Psoas muscle (tissue), 7 donors: ENCODE measurements at regions not wholly inside any gene's neighbourhood (a gene's known extent, or its start where the extent isn't known, plus 50 kb on each side); places are given as distances from the start of the nearest gene placed in this dataset.

ENCODE experiments used
- ATAC-seq, 4 donors: fragments of 200-7000 bp; cut with Tn5 transposase; one replicate each; pipeline ENCODE4 v1.9.1; 2020; ENCODE audit warnings: moderate library complexity in 3 of 4, mild to moderate bottlenecking in 2 of 4
- DNase-seq, 2 donors: peaks; one replicate each; pipeline ENCODE4 v3.0.0-alpha.2; 2020
- H3K27ac ChIP-seq: fragments of 200-600 bp; one replicate; pipeline ENCODE4 v1.8.0; 2022
- H3K27me3 ChIP-seq, 3 donors: fragments of 200-600 bp in 1 of 3; one replicate each; pipeline versions ENCODE4 v1.6.1 to v1.8.0; 2013 to 2022; ENCODE audit warnings: low read length in 2 of 3, mild to moderate bottlenecking in 2 of 3, moderate library complexity in 1 of 3; ENCODE audit not compliant: insufficient read depth in 3 of 3
- H3K36me3 ChIP-seq, 2 donors: fragments of 200-600 bp in 1 of 2; one replicate each; pipeline versions ENCODE4 v1.6.1 to v1.8.0; 2013 to 2022; ENCODE audit warnings: low read depth in 1 of 2, mild to moderate bottlenecking in 1 of 2, moderate library complexity in 1 of 2; ENCODE audit not compliant: insufficient read depth in 1 of 2
- H3K4me1 ChIP-seq: fragments of 200-600 bp; one replicate; pipeline ENCODE4 v1.8.0; 2022
- H3K4me3 ChIP-seq: fragments of 200-600 bp; one replicate; pipeline ENCODE4 v1.8.0; 2022; ENCODE audit warnings: mild to moderate bottlenecking
- H3K9me3 ChIP-seq: fragments of 200-600 bp; one replicate; pipeline ENCODE4 v1.8.0; 2022
- CTCF ChIP-seq: fragments of 200-600 bp; IDR thresholded peaks from one replicate; pipeline ENCODE4 v1.8.0; 2022; ENCODE audit warnings: antibody characterized with exemption
- WGBS, 3 donors: extraction: QIAGEN DNeasy Blood & Tissue Kit; methylation state at CpG; one replicate each; pipeline versions ENCODE4 v1.1.6 to v1.1.7; 2013; 5-methylcytosine and 5-hydroxymethylcytosine counted together
- intact Hi-C, 2 donors: fragments of 100-400 bp; cut with DNase I; formaldehyde crosslinking; loops; one replicate each; pipeline versions ENCODE4 v1.11.0 to v1.14.2; 2022
- donor health status: healthy with polysubstance abuse.
- donor health status: DM: no; HTN: no; CAD: no; lungs with moderate emphysema.
- donor health status: Bipolar disorder and iron deficiency.
- donor health status: healthy.
- donor health status: DM: yes; HTN: yes; CAD: no.
- donor health status: DM: no; HTN: no; CAD: no.
- donor health status: DM: yes; HTN: yes; CAD: no.

GRCh38 chr10:109701633-109702215 is 221.6 kb downstream of the XPNPEP1 start:
- 42 to 55% (median 43%) methylated on average over 5 of the region's 5 CpGs for WGBS, 3 donors

DNA sequence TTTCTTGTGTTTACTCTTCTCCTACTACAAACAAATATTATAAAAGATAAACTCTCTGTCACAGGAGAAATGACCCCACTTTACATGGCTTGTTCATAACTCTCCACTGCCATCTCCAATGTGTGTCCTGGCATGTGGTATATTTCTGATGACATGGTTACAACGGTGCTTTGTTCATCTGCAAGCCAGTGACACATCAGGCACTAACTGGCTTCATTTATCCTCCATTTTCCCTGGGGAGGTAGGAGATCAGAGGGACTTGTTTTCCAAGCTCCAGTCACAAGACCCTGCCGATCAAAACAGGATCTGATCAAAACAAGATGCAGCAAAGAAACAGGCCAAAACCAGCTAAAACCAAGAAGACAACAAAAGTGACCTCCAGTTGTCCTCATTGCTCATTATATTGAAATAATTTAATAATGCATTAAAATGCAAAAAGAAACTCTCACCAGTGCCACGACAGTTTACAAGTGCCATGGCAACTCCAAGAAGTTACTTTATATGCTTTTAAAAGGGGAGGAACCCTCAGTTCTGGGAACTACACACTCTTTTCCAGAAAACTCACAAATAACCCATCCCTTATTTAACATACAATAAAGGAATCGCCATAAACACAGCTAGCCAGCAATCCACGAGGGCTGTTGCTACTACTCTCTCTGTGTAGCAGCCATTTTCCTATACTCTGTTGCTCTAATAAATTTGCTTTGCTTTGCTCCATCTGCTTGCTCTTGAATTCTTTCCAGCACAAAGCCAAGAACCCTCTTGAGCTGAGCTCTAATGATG is 224.2 kb downstream of the XPNPEP1 start:
- WGBS, 3 donors, result 50 to 59% (median 54%) methylated on average over 5 of the region's 5 CpGs
- no peak for ATAC-seq

More at GRCh38 chr10:109701633-109702215, 221.6 kb downstream of the XPNPEP1 start:
- Histone ChIP-seq H3K27me3 (no peaks in the 10 kb centered on the region), H3K9me3 (no peaks in the 10 kb centered on the region), H3K27ac (no peak overlapping the region), H3K4me1 (no peaks in the 10 kb centered on the region), H3K36me3 (no peaks in the 10 kb centered on the region), H3K4me3 (no peak overlapping the region)
- DNase-seq, result no peak
- intact Hi-C loops, result loop anchor here in 1 of 2 donors (2.0 kb wide), 1 partner anchor 23 kb away; no protein-coding TSS in a partner anchor
- TF ChIP-seq CTCF, result no peak
- ATAC-seq, result no peak

DNA sequence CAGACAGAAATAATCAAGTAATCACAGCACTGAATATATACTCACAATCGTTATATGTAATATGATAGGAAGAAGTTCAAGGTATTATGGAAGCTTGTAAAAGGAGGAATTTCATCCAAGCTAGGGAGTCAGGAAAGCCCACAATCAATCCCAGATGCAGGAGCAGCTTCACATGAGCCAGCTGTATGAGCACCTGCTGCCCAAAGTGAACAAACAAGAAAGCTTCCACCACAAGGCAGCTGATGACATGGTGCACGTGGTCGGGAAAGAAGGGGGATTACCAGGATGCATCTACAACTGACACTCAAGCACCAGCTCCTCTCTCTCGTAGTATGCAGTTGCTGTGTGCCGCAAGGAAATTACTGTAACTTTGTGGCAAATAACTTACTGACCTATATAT is 225.2 kb downstream of the XPNPEP1 start:
- Histone ChIP-seq H3K4me3 (no peak overlapping the region), H3K27me3 (no peaks in the 10 kb centered on the region), H3K36me3 (no peaks in the 10 kb centered on the region), H3K27ac (no peak overlapping the region), H3K9me3 (no peaks in the 10 kb centered on the region), H3K4me1 (no peaks in the 10 kb centered on the region)
- TF ChIP-seq CTCF, result no peak
- ATAC-seq (no peak), DNase-seq (no peak)
- intact Hi-C loops, result no loop called here
- 18 to 39% (median 24%) methylated on average over 5 of the region's 5 CpGs for WGBS, 3 donors

More for the DNA sequence above, 224.2 kb downstream of the XPNPEP1 start:
- H3K36me3 ChIP-seq, result no peaks in the 10 kb centered on the region
- intact Hi-C loops, result no loop called here
- no peaks in the 10 kb centered on the region for H3K27me3 ChIP-seq
- no peak for DNase-seq
- H3K9me3 ChIP-seq, result no peaks in the 10 kb centered on the region
- H3K27ac ChIP-seq, result no peak overlapping the region
- no peak for TF ChIP-seq CTCF
- no peaks in the 10 kb centered on the region for H3K4me1 ChIP-seq
- H3K4me3 ChIP-seq, result no peak overlapping the region

DNA sequence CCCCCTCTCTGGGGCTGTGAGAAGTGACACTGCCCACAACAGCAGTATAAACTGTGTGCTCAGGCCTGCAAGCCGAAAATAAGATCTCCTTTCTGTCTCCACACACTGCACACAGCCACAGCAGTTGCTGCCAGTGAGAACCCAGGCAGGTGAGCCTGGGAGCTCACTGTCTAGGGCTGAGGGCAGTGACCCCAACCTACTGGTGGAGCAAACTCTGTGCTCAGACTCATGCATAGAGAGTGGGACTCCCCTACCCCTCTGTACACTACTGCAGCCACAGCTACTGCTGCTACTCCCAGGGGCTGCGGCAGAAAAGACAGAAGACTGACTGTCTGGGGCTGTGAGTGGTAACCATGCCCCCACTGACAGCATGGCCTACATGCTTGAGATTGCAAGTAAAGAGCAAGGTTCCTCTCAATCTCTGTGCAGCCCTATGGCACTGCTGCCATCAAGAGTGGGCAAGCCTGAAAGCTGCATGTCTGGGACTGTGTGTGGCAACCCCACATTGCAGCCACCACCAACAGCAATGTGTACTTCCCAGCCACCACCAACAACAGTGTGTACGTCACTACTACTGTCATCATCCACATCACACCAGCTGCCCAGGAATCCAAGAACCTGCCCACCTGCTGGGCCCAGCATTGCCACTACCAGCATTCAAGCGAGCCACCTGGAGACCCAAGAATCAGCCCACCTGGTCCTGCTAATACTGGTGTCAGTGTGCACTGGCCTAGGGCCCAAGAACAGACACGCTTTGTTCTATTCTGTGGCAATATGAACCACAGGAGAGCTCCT is 226.1 kb downstream of the XPNPEP1 start:
- no peaks in the 10 kb centered on the region for H3K27me3 ChIP-seq
- TF ChIP-seq CTCF, result no peak

More for the DNA sequence above, 226.1 kb downstream of the XPNPEP1 start:
- ATAC-seq (no peak), DNase-seq (no peak)
- Histone ChIP-seq H3K4me1 (no peaks in the 10 kb centered on the region), H3K9me3 (no peaks in the 10 kb centered on the region), H3K36me3 (no peaks in the 10 kb centered on the region), H3K4me3 (no peak overlapping the region), H3K27ac (no peak overlapping the region)
- intact Hi-C loops, result no loop called here
- 84 to 87% (median 86%) methylated on average over 5 of the region's 5 CpGs for WGBS, 3 donors
